Fibroblast of mammary gland (primary cell): ENCODE measurements at regions not wholly inside any gene's neighbourhood (a gene's known extent, or its start where the extent isn't known, plus 50 kb on each side); places are given as distances from the start of the nearest gene placed in this dataset.

Experiments
- DNase-seq: peaks from one replicate; pipeline ENCODE4 v3.0.0-alpha.2; 2010; ENCODE audit warnings: low read depth
- H3K4me3 ChIP-seq: 2 replicates; pipeline ENCODE4 v1.5.1; 2011; ENCODE audit warnings: low read depth, mild to moderate bottlenecking, low read length, moderate library complexity; ENCODE audit not compliant: control insufficient read depth
- TF ChIP-seq, protein P1 (sequence below): conservative IDR thresholded peaks from 2 replicates; pipeline ENCODE4 v1.5.1; 2011; ENCODE audit warnings: low read depth, low read length, inconsistent platforms; ENCODE audit not compliant: control insufficient read depth, insufficient read depth

DNA sequence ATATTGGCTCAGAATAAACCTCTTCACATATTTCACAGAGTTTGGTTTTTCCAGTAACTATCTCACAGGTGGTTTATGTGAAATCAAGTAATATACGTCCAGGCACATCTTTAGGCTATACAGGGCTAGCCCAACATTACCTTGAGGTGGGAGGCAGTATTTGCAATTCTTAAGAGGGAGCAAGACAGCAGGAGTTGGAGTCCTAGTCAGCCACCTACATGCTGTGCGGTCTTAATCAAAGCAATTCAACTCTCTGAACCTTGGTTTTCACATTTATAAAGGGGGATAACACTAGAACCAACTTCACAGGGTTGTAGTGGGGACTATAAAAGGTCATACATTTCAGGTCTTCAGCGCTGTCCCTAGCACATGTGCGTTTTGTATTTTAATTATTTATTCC lies 73.5 kb upstream of the FICD start:
- no peak for DNase-seq
- TF ChIP-seq, protein P1, sequence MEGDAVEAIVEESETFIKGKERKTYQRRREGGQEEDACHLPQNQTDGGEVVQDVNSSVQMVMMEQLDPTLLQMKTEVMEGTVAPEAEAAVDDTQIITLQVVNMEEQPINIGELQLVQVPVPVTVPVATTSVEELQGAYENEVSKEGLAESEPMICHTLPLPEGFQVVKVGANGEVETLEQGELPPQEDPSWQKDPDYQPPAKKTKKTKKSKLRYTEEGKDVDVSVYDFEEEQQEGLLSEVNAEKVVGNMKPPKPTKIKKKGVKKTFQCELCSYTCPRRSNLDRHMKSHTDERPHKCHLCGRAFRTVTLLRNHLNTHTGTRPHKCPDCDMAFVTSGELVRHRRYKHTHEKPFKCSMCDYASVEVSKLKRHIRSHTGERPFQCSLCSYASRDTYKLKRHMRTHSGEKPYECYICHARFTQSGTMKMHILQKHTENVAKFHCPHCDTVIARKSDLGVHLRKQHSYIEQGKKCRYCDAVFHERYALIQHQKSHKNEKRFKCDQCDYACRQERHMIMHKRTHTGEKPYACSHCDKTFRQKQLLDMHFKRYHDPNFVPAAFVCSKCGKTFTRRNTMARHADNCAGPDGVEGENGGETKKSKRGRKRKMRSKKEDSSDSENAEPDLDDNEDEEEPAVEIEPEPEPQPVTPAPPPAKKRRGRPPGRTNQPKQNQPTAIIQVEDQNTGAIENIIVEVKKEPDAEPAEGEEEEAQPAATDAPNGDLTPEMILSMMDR = no peak
- H3K4me3 ChIP-seq = no peak overlapping the region

DNA sequence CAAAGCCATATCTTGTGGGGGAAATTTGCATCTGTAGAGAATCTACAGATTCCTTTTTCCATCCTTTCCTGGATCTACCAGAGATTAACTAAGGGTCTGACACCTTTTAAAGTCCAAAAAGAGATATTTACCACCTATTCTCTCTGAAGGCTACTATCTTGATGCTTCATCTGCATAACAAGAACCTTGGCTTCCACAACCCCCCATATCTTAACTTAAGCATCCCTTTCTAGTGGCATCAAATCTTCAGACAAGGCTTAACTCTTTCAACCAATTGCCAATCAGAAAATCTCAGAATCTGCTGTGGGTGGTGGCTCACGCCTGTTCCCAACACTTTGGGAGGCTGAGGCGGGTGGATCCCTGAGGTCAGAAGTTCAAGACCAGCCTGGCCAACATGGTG lies 74.3 kb upstream of the FICD start:
- TF ChIP-seq, protein P1 = no peak
- no peak overlapping the region for H3K4me3 ChIP-seq
- no peak for DNase-seq

DNA sequence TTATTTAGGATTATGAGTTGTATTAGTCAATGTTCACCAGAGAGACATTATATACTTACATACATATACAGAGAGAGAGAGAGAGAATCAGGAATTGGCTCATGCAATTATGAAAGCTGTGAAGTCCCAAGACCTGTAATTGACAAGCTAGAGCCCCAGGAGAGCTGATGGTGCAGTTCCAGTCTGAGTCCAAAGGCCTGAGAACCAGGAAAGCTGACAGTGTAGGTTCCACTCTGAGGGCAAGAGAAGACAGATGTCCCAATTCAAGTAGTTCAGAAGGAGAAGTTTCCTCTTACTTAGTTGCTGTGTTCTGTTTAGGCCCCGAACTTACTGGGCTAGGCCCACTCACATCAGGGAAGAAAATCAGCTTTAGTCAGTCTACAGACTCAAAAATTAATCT lies 76.4 kb upstream of the FICD start:
- TF ChIP-seq, protein P1 = no peak
- DNase-seq = no peak
- no peak overlapping the region for H3K4me3 ChIP-seq

GRCh38 chr12:108432423-108433121 lies 82.5 kb upstream of the FICD start:
- no peak for DNase-seq
- TF ChIP-seq, protein P1 = no peak
- H3K4me3 ChIP-seq = no peak overlapping the region

DNA sequence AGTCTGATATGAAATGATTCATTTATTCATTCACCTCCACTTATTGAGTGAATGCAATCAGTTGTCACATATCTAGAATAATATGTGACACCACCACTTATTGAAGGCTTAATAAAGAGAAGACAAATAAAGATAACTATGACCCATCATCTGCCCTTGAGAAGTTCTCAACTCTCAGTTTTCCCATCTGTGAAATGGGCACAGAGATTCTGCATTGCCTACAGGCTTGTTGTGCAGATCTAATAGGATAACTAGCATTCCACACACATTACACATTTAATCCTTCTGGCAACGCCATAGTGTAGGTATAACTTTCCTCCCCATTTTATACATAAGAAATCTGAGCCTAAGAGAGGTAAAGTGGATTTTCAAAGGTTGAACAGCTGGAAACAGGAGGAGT lies 84.2 kb upstream of the FICD start:
- TF ChIP-seq, protein P1 = no peak
- H3K4me3 ChIP-seq = no peak overlapping the region
- no peak for DNase-seq

- TF ChIP-seq, protein P1 = no peak
- DNase-seq = peak; percentile 32
- H3K4me3 ChIP-seq = no peak overlapping the region
Measured at GRCh38 chr12:108430245-108430644, 84.8 kb upstream of the FICD start.

DNA sequence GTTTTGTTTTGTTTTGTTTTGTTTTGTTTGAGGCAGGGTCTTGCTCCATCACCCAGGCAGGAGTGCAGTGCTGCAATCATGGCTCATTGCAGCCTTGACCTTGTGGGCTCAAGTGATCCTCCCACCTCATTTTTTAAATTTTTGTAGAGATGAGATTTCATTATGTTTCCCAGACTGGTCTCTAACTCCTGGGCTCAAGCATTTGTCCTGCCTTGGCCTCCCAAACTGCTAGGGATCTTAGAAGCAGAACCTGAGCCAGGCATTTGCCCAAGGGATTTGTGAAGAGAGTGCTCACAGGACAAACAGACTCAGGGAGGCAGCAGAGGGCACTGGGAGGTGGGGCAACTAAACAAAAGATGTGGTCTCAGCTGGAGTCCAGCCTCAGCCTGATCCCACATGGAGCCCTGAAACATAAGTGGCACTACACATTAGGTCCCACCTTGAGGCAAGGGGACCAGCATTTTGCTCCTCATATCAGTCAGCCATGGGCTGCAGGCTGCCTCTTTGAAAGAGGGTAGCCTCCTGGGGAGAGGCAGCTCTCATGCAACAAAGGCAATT lies 86.2 kb upstream of the CMKLR1 start:
- H3K4me3 ChIP-seq = no peak overlapping the region
- DNase-seq = no peak
- TF ChIP-seq, protein P1 = no peak
